Fibroblast of lung (primary cell): ENCODE measurements at regions not wholly inside any gene's neighbourhood (a gene's known extent, or its start where the extent isn't known, plus 50 kb on each side); places are given as distances from the start of the nearest gene placed in this dataset.

Experiments
- CTCF ChIP-seq, 2 donors: IDR thresholded peaks in 1 of 2; conservative IDR thresholded peaks in 1 of 2; 1 replicate in 1 of 2; 2 replicates in 1 of 2; pipeline ENCODE4 v1.5.1; 2011 to 2012; ENCODE audit warnings: low read length in 2 of 2, control low read depth in 1 of 2, inconsistent platforms in 1 of 2, low read depth in 1 of 2, mild to moderate bottlenecking in 1 of 2
- EZH2 ChIP-seq: IDR thresholded peaks from 2 replicates; pipeline ENCODE4 v1.5.1; 2012; ENCODE audit warnings: low read length, control low read depth, mild to moderate bottlenecking; ENCODE audit errors: missing control alignments

DNA sequence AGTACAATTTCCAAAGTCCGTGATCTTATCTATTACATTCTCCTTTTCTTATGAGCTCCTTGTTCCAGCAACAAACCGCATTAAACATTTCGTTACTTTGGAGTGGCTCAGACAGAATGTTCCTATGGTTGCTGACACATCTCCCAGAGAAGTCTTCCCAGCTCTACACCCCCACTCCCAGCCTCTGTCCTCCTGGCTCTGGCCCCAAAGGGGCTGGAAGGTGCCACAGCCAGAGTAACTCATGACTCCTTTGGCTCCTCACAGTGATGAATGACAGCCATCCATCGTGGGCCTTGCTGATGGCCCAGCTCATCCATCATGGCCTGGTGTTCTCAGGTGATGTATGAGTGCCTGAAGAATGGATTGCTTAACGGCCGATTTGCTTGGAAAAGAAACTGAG lies 203.0 kb downstream of the DHX35 start:
- no peak for TF ChIP-seq CTCF (conservative IDR thresholded peaks at IDR 0.05 in 1 of 2, IDR thresholded peaks at IDR 0.05 in 1 of 2; ENCODE audit: low read depth in 1 of 2, low read length in 2 of 2)
- no peak for TF ChIP-seq EZH2
